H1 (cell line): ENCODE measurements at regions not wholly inside any gene's neighbourhood (a gene's known extent, or its start where the extent isn't known, plus 50 kb on each side); places are given as distances from the start of the nearest gene placed in this dataset.

ENCODE experiments used
- CTCF ChIA-PET: fragments of 300-600 bp; sonication (Branson Sonifier 250); formaldehyde crosslinking; loops from one replicate; lab custom pipeline; 2021; ENCODE audit not compliant: partially characterized antibody; lab: Charles Lee
- POLR2A ChIA-PET: fragments of 300-600 bp; sonication (Branson Sonifier 250); formaldehyde crosslinking; loops from one replicate; lab custom pipeline; 2021; ENCODE audit warnings: inconsistent platforms; ENCODE audit not compliant: partially characterized antibody; lab: Charles Lee
- DNase-seq, 2 experiments: peaks; one replicate each; pipeline versions ENCODE4 v3.0.0 to v3.0.0-alpha.2; 2010 to 2022; ENCODE audit warnings: low spot score in 2 of 2, low read depth in 1 of 2, mixed read lengths in 1 of 2
- FAIRE-seq: peaks from 2 replicates; lab custom pipeline; 2011; peaks lifted over from hg19 to GRCh38; lab: Jason Lieb, UNC
- H2AFZ ChIP-seq: 2 replicates; pipeline ENCODE4 v1.8.1; 2012; ENCODE audit warnings: low read length, inconsistent platforms
- H2AK5ac ChIP-seq: 2 replicates; pipeline ENCODE4 v1.6.1; 2013; ENCODE audit warnings: low read depth, low read length
- H2BK120ac ChIP-seq: replicated peaks from 2 replicates; pipeline ENCODE3; 2013; ENCODE audit warnings: low read depth, low read length, inconsistent platforms
- H2BK12ac ChIP-seq: 2 replicates; pipeline ENCODE4 v1.6.1; 2013; ENCODE audit warnings: low read depth, low read length
- H2BK15ac ChIP-seq: 2 replicates; pipeline ENCODE4 v1.6.1; 2013; ENCODE audit warnings: low read length
- H2BK20ac ChIP-seq: 2 replicates; pipeline ENCODE4 v1.6.1; 2013; ENCODE audit warnings: low read length
- H2BK5ac ChIP-seq: 2 replicates; pipeline ENCODE4 v1.6.1; 2013; ENCODE audit warnings: low read depth, low read length
- H3K14ac ChIP-seq: 2 replicates; pipeline ENCODE4 v1.6.1; 2013; ENCODE audit warnings: inconsistent platforms; ENCODE audit not compliant: insufficient read length
- H3K18ac ChIP-seq: 2 replicates; pipeline ENCODE4 v1.6.1; 2013; ENCODE audit warnings: low read length; ENCODE audit errors: extremely low read depth
- H3K23ac ChIP-seq: 2 replicates; pipeline ENCODE4 v1.6.1; 2013; ENCODE audit warnings: inconsistent platforms; ENCODE audit not compliant: insufficient read length
- H3K23me2 ChIP-seq: 2 replicates; pipeline ENCODE4 v1.6.1; 2013; ENCODE audit warnings: low read depth, low read length
- H3K27ac ChIP-seq: 2 replicates; pipeline ENCODE4 v1.6.1; 2011; ENCODE audit warnings: low read depth, low read length, inconsistent platforms
- H3K27me3 ChIP-seq, 4 experiments: replicated peaks in 1 of 4; 1 replicate in 1 of 4; 2 replicates in 3 of 4; pipeline versions ENCODE4 v1.6.1 to v1.8.1; 2011 to 2013; ENCODE audit warnings: low read length in 3 of 4, mild to moderate bottlenecking in 3 of 4, inconsistent platforms in 2 of 4, mixed read lengths in 2 of 4, moderate library complexity in 1 of 4; ENCODE audit not compliant: control insufficient read depth in 3 of 4, insufficient read depth in 3 of 4; ENCODE audit errors: extremely low read depth in 1 of 4
- H3K36me3 ChIP-seq, 4 experiments: 2 replicates each; pipeline versions ENCODE4 v1.6.1 to v1.8.1; 2011 to 2013; ENCODE audit warnings: mild to moderate bottlenecking in 4 of 4, low read length in 3 of 4, moderate library complexity in 2 of 4, control low read depth in 1 of 4, inconsistent platforms in 1 of 4; ENCODE audit not compliant: insufficient read depth in 4 of 4, control insufficient read depth in 2 of 4
- H3K4ac ChIP-seq: replicated peaks from 2 replicates; pipeline ENCODE3; 2013; ENCODE audit warnings: low read length, low read depth, mixed read lengths, inconsistent platforms; ENCODE audit not compliant: insufficient read length
- H3K4me1 ChIP-seq, 4 experiments: replicated peaks in 1 of 4; 1 replicate in 1 of 4; 2 replicates in 3 of 4; pipeline versions ENCODE4 v1.6.1 to v1.8.1; 2011 to 2013; ENCODE audit warnings: low read length in 3 of 4, inconsistent platforms in 2 of 4, mixed read lengths in 1 of 4; ENCODE audit not compliant: insufficient read depth in 4 of 4, control insufficient read depth in 3 of 4
- H3K4me2 ChIP-seq, 2 experiments: 2 replicates each; pipeline versions ENCODE4 v1.6.1 to v1.8.1; 2011 to 2013; ENCODE audit warnings: low read depth in 2 of 2, low read length in 2 of 2, control low read depth in 1 of 2, inconsistent platforms in 1 of 2, mild to moderate bottlenecking in 1 of 2; ENCODE audit not compliant: insufficient read depth in 1 of 2
- H3K4me3 ChIP-seq, 4 experiments: fragments of 200-600, 300-600 bp in 1 of 4; sonication (generic), shearing (Covaris generic), sonication (Bioruptor Twin) in 1 of 4; 2 replicates each; pipeline versions ENCODE4 v1.5.1 to v1.8.1; 2011 to 2016; ENCODE audit warnings: low read length in 4 of 4, low read depth in 3 of 4, control low read depth in 2 of 4, inconsistent platforms in 2 of 4, mild to moderate bottlenecking in 2 of 4, mixed read lengths in 1 of 4, moderate library complexity in 1 of 4; ENCODE audit not compliant: insufficient read depth in 2 of 4; ENCODE audit errors: extremely low read depth in 1 of 4
- H3K56ac ChIP-seq: replicated peaks from 2 replicates; pipeline ENCODE3; 2013; ENCODE audit warnings: low read depth, mild to moderate bottlenecking, mixed read lengths, low read length, inconsistent platforms; ENCODE audit not compliant: insufficient read length
- H3K79me1 ChIP-seq: 2 replicates; pipeline ENCODE4 v1.6.1; 2013; ENCODE audit warnings: low read depth, low read length, control low read depth
- H3K79me2 ChIP-seq, 2 experiments: 2 replicates each; pipeline versions ENCODE4 v1.6.1 to v1.8.1; 2012 to 2013; ENCODE audit warnings: low read length in 2 of 2, mild to moderate bottlenecking in 2 of 2, inconsistent platforms in 1 of 2; ENCODE audit not compliant: insufficient read depth in 2 of 2, control insufficient read depth in 1 of 2
- H3K9ac ChIP-seq, 4 experiments: replicated peaks in 1 of 4; 1 replicate in 1 of 4; 2 replicates in 3 of 4; pipeline versions ENCODE4 v1.6.1 to v1.8.1; 2011 to 2013; ENCODE audit warnings: low read depth in 3 of 4, low read length in 3 of 4, control low read depth in 2 of 4, mild to moderate bottlenecking in 2 of 4, moderate library complexity in 2 of 4, inconsistent platforms in 1 of 4; ENCODE audit errors: extremely low read depth in 1 of 4
- H3K9me3 ChIP-seq, 2 experiments: 2 replicates each; pipeline versions ENCODE4 v1.6.1 to v1.8.1; 2012 to 2013; ENCODE audit warnings: mild to moderate bottlenecking in 2 of 2, moderate library complexity in 2 of 2, control low read depth in 1 of 2, inconsistent platforms in 1 of 2, low read depth in 1 of 2, low read length in 1 of 2, mixed read lengths in 1 of 2; ENCODE audit not compliant: insufficient read depth in 2 of 2
- H4K20me1 ChIP-seq, 2 experiments: replicated peaks in 1 of 2; 2 replicates each; pipeline versions ENCODE3 to v1.8.1; 2011 to 2013; ENCODE audit warnings: inconsistent platforms in 2 of 2, low read length in 2 of 2, mild to moderate bottlenecking in 1 of 2; ENCODE audit not compliant: insufficient read depth in 2 of 2, control insufficient read depth in 1 of 2
- H4K5ac ChIP-seq: 2 replicates; pipeline ENCODE4 v1.6.1; 2013; ENCODE audit warnings: low read length, low read depth, mixed read lengths, inconsistent platforms; ENCODE audit not compliant: insufficient read length
- H4K8ac ChIP-seq: 2 replicates; pipeline ENCODE4 v1.8.0; 2013; ENCODE audit warnings: mild to moderate bottlenecking, moderate library complexity, low read length, inconsistent platforms; ENCODE audit not compliant: insufficient read depth; ENCODE audit errors: extremely low read depth
- H4K91ac ChIP-seq: replicated peaks from 2 replicates; pipeline ENCODE3; 2013; ENCODE audit warnings: low read length, mixed read lengths, inconsistent platforms; ENCODE audit not compliant: insufficient read length
- CBX8 ChIP-seq: fragments of 300-800, 300-1000 bp; sonication (generic); IDR thresholded peaks from 2 replicates; pipeline ENCODE4 v1.7.1; 2016; ENCODE audit warnings: low read depth, low read length, borderline replicate concordance
- HDAC2 ChIP-seq, 2 experiments: fragments of 300-600 bp in 1 of 2; sonication (generic) in 1 of 2; IDR thresholded peaks; 2 replicates each; pipeline ENCODE4 v1.6.1; 2011 to 2012; ENCODE audit warnings: low read depth in 2 of 2, low read length in 2 of 2, mild to moderate bottlenecking in 2 of 2, moderate library complexity in 2 of 2, borderline replicate concordance in 1 of 2, inconsistent platforms in 1 of 2
- JUN ChIP-seq: IDR thresholded peaks from 2 replicates; pipeline ENCODE4 v1.6.1; 2011; ENCODE audit warnings: low read depth, mild to moderate bottlenecking, improper control_type of control experiment, low read length
- JUND ChIP-seq: IDR thresholded peaks from 2 replicates; pipeline ENCODE4 v1.6.1; 2011; ENCODE audit warnings: mild to moderate bottlenecking, improper control_type of control experiment, low read length
- KDM4A ChIP-seq: IDR thresholded peaks from one replicate; pipeline ENCODE4 v1.7.1; 2012; ENCODE audit warnings: low read depth, mild to moderate bottlenecking, moderate library complexity, low read length, inconsistent platforms; ENCODE audit not compliant: severe bottlenecking
- MAFK ChIP-seq: IDR thresholded peaks from 2 replicates; pipeline ENCODE4 v1.6.1; 2012; ENCODE audit warnings: low read depth, mild to moderate bottlenecking, improper control_type of control experiment, low read length
- PHF8 ChIP-seq: fragments of 200-600 bp; sonication (generic); conservative IDR thresholded peaks from 2 replicates; pipeline ENCODE4 v1.7.1; 2012; ENCODE audit warnings: low read depth, mild to moderate bottlenecking, inconsistent platforms, low read length, moderate library complexity
- RAD21 ChIP-seq, 2 experiments: IDR thresholded peaks in 1 of 2; conservative IDR thresholded peaks in 1 of 2; 2 replicates each; pipeline ENCODE4 v1.6.1; 2011; ENCODE audit warnings: low read depth in 2 of 2, low read length in 2 of 2, improper control_type of control experiment in 1 of 2, inconsistent platforms in 1 of 2, mild to moderate bottlenecking in 1 of 2, moderate library complexity in 1 of 2
- RBBP5 ChIP-seq: IDR thresholded peaks from 2 replicates; pipeline ENCODE4 v1.7.1; 2012; ENCODE audit warnings: low read depth, mild to moderate bottlenecking, inconsistent platforms, low read length, moderate library complexity, borderline replicate concordance
- RXRA ChIP-seq: IDR thresholded peaks from 2 replicates; pipeline ENCODE4 v1.6.1; 2011; ENCODE audit warnings: low read depth, mild to moderate bottlenecking, low read length, moderate library complexity; ENCODE audit not compliant: insufficient read depth
- WGBS, 2 experiments: shearing (Covaris generic) in 1 of 2; methylation state at CpG; one replicate each; pipeline versions ENCODE4 v1.1.6 to v1.1.7; 2013 to 2015; ENCODE audit warnings: low lambda C conversion rate in 2 of 2, mixed read lengths in 2 of 2, inconsistent platforms in 1 of 2, low coverage in 1 of 2, missing lambda C conversion rate in 1 of 2; ENCODE audit not compliant: insufficient replicate concordance in 2 of 2, insufficient coverage in 1 of 2, insufficient read length in 1 of 2; ENCODE audit errors: extremely low coverage in 1 of 2, missing lambda C conversion rate in 1 of 2; 5-methylcytosine and 5-hydroxymethylcytosine counted together
- TF ChIP-seq, protein P1 (sequence below): IDR thresholded peaks from 2 replicates; pipeline ENCODE4 v1.6.1; 2011; ENCODE audit warnings: low read length, improper control_type of control experiment

DNA sequence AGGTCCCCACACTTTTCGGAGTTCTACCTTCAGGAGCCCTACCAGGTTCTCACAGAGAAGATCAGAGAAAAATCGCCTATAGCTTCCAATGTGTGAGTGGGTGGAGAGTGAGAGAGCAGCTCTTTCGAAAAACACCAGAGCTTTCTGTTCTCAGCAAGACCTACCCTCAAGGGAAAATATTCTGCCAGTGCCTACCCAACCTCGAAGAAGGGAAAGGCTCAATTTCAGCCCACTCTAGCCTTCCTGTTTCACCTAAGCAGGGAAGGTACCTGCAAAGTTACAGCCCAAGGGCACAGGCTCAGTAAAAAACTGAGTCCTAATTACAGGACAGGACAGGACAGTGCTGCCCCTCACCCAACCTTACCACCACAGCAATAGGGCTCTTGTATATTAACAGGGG, 104.0 kb upstream of the WDR17 start:
- Histone ChIP-seq H2BK5ac (no peak overlapping the region), H3K36me3 (no peaks in the 10 kb centered on the region), H2BK120ac (no peak overlapping the region), H3K4me2 (no peak overlapping the region), H3K56ac (no peak overlapping the region), H3K4me1 (no peaks in the 10 kb centered on the region), H4K5ac (no peak overlapping the region), H3K27me3 (no peaks in the 10 kb centered on the region), H2BK12ac (no peak overlapping the region), H3K23me2 (no peaks in the 10 kb centered on the region), H4K91ac (no peak overlapping the region), H2BK20ac (no peak overlapping the region), H3K9me3 (no peaks in the 10 kb centered on the region), H3K79me2 (no peaks in the 10 kb centered on the region), H3K4ac (no peak overlapping the region), H3K79me1 (no peaks in the 10 kb centered on the region), H3K14ac (no peak overlapping the region), H3K4me3 (no peak overlapping the region), H4K20me1 (no peaks in the 10 kb centered on the region), H3K18ac (no peak overlapping the region), H3K23ac (no peak overlapping the region), H2AK5ac (no peak overlapping the region), H4K8ac (no peak overlapping the region), H2BK15ac (no peak overlapping the region), H3K27ac (no peak overlapping the region), H2AFZ (no peak overlapping the region), H3K9ac (no peak overlapping the region)
- TF ChIP-seq MAFK (no peak), RXRA (no peak), PHF8 (no peak), CBX8 (no peak), HDAC2 (IDR thresholded peaks at IDR 0.05; ENCODE audit: borderline replicate concordance in 1 of 2, low read depth in 2 of 2, low read length in 2 of 2) (no peak), JUN (no peak), RAD21 (IDR thresholded peaks at IDR 0.05 in 1 of 2, conservative IDR thresholded peaks at IDR 0.05 in 1 of 2; ENCODE audit: low read depth in 2 of 2, low read length in 2 of 2) (no peak), JUND (no peak), RBBP5 (no peak), KDM4A (no peak)
- TF ChIP-seq, protein P1, sequence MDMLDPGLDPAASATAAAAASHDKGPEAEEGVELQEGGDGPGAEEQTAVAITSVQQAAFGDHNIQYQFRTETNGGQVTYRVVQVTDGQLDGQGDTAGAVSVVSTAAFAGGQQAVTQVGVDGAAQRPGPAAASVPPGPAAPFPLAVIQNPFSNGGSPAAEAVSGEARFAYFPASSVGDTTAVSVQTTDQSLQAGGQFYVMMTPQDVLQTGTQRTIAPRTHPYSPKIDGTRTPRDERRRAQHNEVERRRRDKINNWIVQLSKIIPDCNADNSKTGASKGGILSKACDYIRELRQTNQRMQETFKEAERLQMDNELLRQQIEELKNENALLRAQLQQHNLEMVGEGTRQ, result no peak
- 82% methylated on average over 4 of the region's 4 CpGs; no CpG with 5 or more reads in 1 of the 2 experiments for WGBS, 2 experiments
- no peak for DNase-seq
- no peak for FAIRE-seq
- ChIA-PET POLR2A (interaction anchor here (0.6 kb wide), 1 partner anchor 1206 kb away, joined by 3 read pairs; no protein-coding TSS in a partner anchor), CTCF (interaction anchor here (1.0 to 1.6 kb wide), 3 partner anchors 12 to 93 kb away, joined by 3 to 6 read pairs (median 4); no protein-coding TSS in a partner anchor)
